Fibroblast of skin of left biceps (primary cell): ENCODE measurements at regions not wholly inside any gene's neighbourhood (a gene's known extent, or its start where the extent isn't known, plus 50 kb on each side); places are given as distances from the start of the nearest gene placed in this dataset.
"Not testable (repeated sequence)": the region's sequence is repeated elsewhere in the genome, so short reads cannot be mapped to it uniquely, and the experiment has no call there.

ENCODE experiments used
- DNase-seq, 2 experiments: peaks; one replicate each; pipeline ENCODE4 v3.0.0-alpha.2; 2013; ENCODE audit warnings: low read depth in 2 of 2

- no peak for DNase-seq
These were observed 1318.5 kb upstream of the CELF4 start for GRCh38 chr18:38884050-38884449.

GRCh38 chr18:38883111-38883510 lies 1317.5 kb upstream of the CELF4 start:
- no peak for DNase-seq

- DNase-seq: no peak
These were observed 1314.3 kb upstream of the CELF4 start for GRCh38 chr18:38879871-38880270.

DNA sequence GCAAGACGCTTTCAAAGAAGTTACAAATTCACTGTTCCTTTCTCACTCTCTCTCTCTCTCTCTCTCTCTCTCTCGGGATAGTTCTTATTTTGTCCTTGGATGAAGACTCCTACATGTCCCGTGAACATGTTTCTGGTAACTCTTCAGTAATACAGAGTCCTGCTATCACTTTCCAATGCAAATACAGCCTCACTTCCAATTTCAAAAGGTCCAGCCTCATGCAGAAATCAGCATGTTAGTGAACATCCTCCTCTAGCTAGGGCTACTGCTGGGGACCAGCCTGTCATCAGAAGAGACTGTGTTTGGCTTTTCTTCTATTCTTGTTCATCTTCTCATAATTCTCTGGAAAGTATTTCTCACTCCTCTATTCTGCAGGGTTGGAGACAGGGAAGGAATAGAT lies 1306.7 kb upstream of the CELF4 start:
- no peak for DNase-seq

DNA sequence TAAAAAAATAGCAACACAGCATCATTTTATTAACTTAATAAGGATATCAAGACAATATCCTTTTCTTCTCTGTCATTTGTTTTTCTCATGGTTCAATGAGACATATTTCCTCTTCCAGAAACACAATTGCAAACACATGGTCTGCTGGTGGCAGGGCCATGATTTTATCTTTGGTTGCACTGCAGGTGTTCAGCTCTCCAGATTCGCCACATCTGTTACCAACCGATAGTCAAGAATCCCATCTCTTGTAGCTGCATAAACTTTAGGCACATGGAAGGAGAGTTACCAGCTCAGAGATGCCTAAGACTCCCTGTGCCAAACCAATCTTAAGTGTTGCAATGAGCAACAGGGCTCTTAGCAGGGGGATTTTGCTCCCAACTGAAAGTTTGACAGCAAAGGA lies 1303.2 kb upstream of the CELF4 start:
- no peak for DNase-seq

GRCh38 chr18:38867680-38868079 lies 1302.1 kb upstream of the CELF4 start:
- no peak for DNase-seq

GRCh38 chr18:38851526-38851925 lies 1285.9 kb upstream of the CELF4 start:
- no peak for DNase-seq

DNA sequence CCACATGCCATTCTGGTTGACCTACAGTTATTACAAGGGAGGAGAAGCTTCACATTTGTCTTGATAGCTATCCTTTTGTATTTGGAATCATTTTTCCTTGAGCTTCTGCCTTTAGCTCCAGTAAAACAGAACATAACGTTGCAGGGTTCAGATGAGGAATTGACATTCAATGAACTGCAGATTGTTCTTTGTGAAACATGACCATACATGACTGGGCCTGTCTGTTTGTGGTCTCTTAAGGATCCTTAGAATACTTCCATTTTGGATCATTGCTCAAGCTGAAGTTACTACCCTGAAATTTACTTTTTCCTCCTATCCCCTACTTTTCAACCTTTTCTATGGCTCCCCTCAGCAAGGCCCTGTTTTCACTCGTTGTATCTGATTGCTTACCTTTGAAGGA lies 1281.7 kb upstream of the CELF4 start:
- no peak for DNase-seq

GRCh38 chr18:38843291-38843690 lies 1277.7 kb upstream of the CELF4 start:
- DNase-seq: no peak

DNA sequence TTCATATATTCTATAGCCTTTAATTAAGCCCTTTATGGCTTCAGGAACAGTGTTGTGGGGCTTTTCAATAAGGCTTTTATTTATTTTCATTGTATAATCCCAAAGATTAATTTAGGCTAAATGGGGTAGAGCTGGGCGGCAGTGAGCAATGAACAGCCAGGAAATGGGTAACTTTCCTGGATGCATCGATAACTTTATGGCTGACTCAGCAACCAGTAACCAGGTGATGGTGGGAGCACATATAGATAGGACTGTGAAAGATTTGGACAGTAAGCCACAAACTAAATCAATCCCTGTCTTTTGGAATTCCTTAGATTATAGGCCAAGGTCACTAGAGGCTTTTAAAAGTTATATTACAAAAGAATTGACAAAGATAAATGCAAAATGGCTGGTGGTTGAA lies 1260.6 kb upstream of the CELF4 start:
- no peak for DNase-seq

GRCh38 chr18:38811209-38811608 lies 1245.6 kb upstream of the CELF4 start:
- no peak for DNase-seq

- DNase-seq: no peak
These were observed 1245.2 kb upstream of the CELF4 start for GRCh38 chr18:38810789-38811188.

DNA sequence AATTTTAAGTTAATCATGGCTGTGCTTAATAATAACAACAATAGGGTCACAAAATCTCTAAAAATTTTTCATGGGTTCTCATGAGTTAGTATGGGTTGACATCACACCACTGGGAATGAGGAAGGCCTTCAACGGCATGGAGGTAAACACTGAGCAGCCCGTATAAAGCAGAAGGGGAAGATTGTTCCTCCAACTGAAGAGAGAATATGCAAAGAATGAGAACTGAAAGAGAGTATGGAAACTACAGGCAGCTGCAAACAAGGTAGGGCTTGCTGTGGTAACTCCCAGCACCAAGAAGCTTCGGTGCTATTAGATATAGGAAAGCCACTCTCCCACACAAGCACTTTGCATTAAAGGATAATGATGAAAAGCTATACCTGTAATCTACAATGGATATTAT lies 1242.3 kb upstream of the CELF4 start:
- DNase-seq: no peak

- no peak for DNase-seq
These were observed 1239.7 kb upstream of the CELF4 start for GRCh38 chr18:38805256-38805655.

- DNase-seq: no peak
These were observed 1236.0 kb upstream of the CELF4 start for GRCh38 chr18:38801640-38802039.

DNA sequence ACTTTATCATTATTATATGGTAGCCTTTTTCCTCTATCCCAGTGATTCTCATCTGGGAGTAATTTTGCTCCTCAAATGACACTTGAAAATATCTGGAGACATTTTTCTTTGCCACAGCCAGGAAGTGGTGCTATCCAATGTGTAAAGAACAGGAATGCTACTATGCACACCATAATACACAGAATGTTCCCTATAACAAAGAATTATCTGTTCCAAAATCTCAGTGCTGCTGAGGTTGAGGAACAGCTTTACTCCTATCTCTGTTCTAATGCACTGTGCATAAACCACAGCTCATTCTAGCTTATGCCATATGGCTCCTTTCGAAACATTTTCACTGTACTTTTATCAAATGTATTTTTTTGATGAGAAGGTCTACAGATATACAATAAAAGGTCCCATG lies 1231.2 kb upstream of the CELF4 start:
- no peak for DNase-seq

GRCh38 chr18:38792731-38793130 lies 1227.1 kb upstream of the CELF4 start:
- DNase-seq: no peak

DNA sequence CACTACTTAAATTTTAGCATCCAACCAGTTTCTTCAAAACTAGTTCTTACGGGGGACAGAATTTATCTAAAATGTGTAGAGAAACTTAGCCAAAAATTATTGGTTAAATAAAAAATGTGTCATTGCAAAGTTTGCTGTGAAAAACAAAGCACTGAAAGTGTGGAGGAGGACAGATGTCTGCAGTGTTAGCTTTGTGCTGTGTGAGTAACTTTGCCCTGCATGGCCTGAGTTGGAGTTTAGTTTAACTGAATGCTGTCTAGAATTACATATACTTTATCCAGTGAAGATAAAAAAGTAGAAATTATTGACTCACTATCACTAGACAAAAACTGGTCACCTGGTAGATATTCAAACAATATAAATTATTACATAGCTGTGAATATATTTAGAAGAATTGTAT lies 1225.2 kb upstream of the CELF4 start:
- DNase-seq: no peak

DNA sequence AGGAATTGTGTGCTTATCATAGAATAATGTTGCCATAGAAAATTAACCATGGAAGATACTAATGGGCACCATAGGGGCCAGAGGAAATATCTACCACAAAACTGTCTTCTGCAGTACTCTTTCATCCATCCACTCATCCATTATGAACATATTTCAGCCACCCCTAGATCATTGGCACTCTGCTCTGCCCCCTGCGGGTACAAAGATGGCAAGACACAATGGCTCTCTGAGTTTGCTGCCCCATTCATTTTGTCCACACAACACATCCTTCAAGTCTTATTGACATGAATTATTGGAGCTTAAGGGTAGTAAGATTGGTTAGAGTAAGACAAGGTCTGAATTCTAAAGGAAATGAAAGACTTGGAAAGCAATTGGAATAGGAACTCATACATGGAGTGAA lies 1224.7 kb upstream of the CELF4 start:
- DNase-seq: no peak

DNA sequence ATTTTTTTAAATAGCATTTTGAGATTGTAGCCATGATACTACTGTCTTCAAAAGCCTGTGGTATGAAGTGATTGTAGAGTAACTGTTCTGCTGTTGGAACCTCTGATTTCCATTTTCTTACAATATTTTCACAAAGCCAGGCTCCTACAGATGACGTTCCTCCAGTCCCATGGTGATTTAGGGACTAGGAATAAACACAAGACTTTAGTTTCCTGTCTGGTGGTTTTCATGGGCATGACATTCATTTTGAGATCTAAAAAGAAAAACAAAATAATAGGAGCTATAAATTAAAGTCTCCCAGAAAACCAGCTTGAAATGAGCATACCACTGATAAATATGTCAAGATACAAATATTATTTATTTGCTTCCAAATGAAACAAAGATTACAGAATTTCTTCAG lies 1223.5 kb upstream of the CELF4 start:
- no peak for DNase-seq

DNA sequence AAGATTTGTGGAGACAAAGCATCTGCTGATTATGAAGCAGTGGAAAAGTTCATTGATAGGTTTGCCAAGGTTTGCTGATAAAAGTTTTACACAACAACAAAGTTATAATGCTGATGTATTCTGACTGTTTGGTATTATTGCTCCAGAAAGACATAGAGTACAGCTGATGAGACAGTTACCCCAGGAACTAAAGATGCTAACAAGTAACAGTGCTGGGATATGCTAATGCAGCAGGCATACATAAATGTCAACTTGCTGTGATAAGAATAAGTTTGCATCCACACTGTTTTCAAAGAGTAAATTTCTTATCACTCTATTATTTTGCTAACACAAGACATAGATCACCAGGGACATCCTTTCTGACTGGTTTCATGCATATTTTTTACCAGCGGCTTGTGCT lies 1221.3 kb upstream of the CELF4 start:
- no peak for DNase-seq

DNA sequence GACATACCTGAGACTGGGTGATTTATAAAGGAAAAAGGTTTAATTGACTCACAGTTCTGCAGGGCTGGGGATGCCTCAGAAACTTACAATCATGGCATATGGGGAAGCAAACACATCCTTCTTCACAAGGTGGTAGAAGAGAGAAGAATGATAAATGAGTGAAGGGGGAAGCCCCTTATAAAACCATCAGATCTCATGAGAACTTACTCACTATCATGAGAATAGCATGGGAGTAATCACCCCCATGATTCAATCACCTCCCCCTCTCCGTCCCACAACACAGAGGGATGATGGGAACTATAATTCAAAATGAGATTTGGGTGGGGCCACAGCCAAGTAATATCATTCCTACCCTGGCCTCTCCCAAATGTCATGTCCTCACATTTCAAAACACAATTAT lies 1206.0 kb upstream of the CELF4 start:
- DNase-seq: not testable (repeated sequence)

DNA sequence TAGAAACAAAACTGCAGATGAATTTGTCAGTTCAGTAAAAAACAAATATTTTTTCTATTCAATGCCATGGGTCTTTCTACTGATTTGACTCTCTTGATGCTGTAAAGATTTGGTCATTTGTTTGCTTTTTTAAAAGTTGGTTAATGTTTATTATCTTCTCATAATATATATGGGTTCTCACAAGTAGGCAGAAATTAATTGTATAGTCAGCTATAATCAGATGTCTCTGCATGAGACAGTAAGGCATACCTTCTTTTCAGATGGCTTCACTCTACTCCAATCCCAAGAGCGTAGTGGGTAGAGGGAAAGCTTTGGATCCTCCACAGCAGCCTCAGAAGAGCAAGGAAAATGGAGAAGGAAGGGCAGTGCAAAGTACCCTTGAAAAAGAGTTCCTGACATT lies 1202.9 kb upstream of the CELF4 start:
- no peak for DNase-seq

DNA sequence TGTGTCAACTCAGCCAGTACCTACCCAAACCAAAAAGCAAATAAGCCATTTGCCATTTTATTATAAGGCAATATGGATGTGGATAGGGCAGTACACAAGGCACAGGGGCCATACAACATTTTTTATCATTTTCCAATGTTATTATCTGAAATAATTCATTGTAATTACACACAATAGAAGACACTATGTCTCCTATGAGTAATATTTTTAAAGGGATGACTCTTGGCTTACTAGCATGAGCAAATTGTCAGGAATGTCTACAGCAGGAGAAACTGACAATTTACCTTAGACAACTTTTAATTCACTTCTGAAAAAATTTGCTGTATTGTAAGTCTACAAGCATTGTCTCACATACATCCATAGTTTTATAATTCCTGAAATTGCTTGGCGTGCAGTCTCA lies 1193.9 kb upstream of the CELF4 start:
- no peak for DNase-seq

DNA sequence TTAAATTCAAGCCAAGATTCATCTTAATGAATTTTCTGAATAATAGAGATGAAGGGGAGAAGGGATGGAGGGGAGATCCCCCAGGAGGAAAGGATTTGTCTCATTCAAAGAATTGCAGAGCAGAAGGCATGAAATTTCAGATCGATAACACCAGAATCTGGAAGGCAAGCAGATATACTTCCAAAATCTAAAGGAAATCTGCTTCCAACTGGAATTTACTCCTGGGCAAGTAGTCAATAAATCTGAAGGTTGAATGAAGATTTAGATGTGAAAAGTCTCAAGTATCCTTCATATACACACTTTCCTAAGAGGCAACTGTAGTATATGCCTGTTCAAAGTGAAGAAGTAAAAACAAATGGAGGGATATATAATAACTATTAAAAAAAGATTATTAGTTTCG lies 1190.8 kb upstream of the CELF4 start:
- no peak for DNase-seq
